ENCODE measurements at regions not wholly inside any gene's neighbourhood (a gene's known extent, or its start where the extent isn't known, plus 50 kb on each side); places are given as distances from the start of the nearest gene placed in this dataset.

- TF ChIP-seq JUNB (IDR thresholded peaks at IDR 0.05; ENCODE audit: unreplicated experiment): no peak
- TF ChIP-seq CTCF (conservative IDR thresholded peaks at IDR 0.05; ENCODE audit: low read depth in 2 of 2): no peak
- no peak for TF ChIP-seq CREB1 (CRISPR knock-in tag; IDR thresholded peaks at IDR 0.05; ENCODE audit: low read depth)
- TF ChIP-seq EZH2 (IDR thresholded peaks at IDR 0.05; ENCODE audit: low read depth, unreplicated experiment): no peak
- no peak for TF ChIP-seq NANOG (IDR thresholded peaks at IDR 0.05; ENCODE audit: borderline replicate concordance)
- no peak for TF ChIP-seq POLR2AphosphoS5 (IDR thresholded peaks at IDR 0.05; ENCODE audit: low read depth)
- no peak for TF ChIP-seq ZNF114 (CRISPR knock-in tag; IDR thresholded peaks at IDR 0.05)
- TF ChIP-seq EZH2phosphoT487 (IDR thresholded peaks at IDR 0.05; ENCODE audit: unreplicated experiment): no peak
- no peak for TF ChIP-seq REST (IDR thresholded peaks at IDR 0.05; ENCODE audit: unreplicated experiment)
- TF ChIP-seq ZNF331 (CRISPR knock-in tag; IDR thresholded peaks at IDR 0.05; ENCODE audit: low read depth): no peak
- no peak for TF ChIP-seq ETS1 (IDR thresholded peaks at IDR 0.05)
These were observed 427.1 kb downstream of the EFNB2 start for GRCh38 chr13:106108346-106108745.

All from GM23338 (cell line).